ENCODE measurements at regions not wholly inside any gene's neighbourhood (a gene's known extent, or its start where the extent isn't known, plus 50 kb on each side); places are given as distances from the start of the nearest gene placed in this dataset.

- CTCF ChIA-PET = no interaction called here
- POLR2A ChIA-PET = no interaction called here
- H3K27me3 ChIP-seq (ENCODE audit: control insufficient read depth, insufficient read depth, low read length) = no peaks in the 10 kb centered on the region
- no peak for DNase-seq (ENCODE audit: low read depth)
- no peaks in the 10 kb centered on the region for H3K36me3 ChIP-seq (ENCODE audit: control insufficient read depth, insufficient read depth, low read length)
- TF ChIP-seq, protein P1, sequence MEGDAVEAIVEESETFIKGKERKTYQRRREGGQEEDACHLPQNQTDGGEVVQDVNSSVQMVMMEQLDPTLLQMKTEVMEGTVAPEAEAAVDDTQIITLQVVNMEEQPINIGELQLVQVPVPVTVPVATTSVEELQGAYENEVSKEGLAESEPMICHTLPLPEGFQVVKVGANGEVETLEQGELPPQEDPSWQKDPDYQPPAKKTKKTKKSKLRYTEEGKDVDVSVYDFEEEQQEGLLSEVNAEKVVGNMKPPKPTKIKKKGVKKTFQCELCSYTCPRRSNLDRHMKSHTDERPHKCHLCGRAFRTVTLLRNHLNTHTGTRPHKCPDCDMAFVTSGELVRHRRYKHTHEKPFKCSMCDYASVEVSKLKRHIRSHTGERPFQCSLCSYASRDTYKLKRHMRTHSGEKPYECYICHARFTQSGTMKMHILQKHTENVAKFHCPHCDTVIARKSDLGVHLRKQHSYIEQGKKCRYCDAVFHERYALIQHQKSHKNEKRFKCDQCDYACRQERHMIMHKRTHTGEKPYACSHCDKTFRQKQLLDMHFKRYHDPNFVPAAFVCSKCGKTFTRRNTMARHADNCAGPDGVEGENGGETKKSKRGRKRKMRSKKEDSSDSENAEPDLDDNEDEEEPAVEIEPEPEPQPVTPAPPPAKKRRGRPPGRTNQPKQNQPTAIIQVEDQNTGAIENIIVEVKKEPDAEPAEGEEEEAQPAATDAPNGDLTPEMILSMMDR (IDR thresholded peaks at IDR 0.05; ENCODE audit: insufficient read depth, low read depth, low read length) = no peak
- no peak overlapping the region for H3K4me3 ChIP-seq (ENCODE audit: low read depth, low read length)
Measured at GRCh38 chr6:67736161-67736560, 898.9 kb upstream of the ADGRB3 start.

- TF ChIP-seq, protein P1 (IDR thresholded peaks at IDR 0.05; ENCODE audit: insufficient read depth, low read depth, low read length) = no peak
- no peaks in the 10 kb centered on the region for H3K27me3 ChIP-seq (ENCODE audit: control insufficient read depth, insufficient read depth, low read length)
- H3K4me3 ChIP-seq (ENCODE audit: low read depth, low read length) = no peak overlapping the region
- H3K36me3 ChIP-seq (ENCODE audit: control insufficient read depth, insufficient read depth, low read length) = no peaks in the 10 kb centered on the region
- CTCF ChIA-PET = no interaction called here
- DNase-seq (ENCODE audit: low read depth) = no peak
- POLR2A ChIA-PET = no interaction called here
Measured at GRCh38 chr6:67735623-67736022, 899.5 kb upstream of the ADGRB3 start.

DNA sequence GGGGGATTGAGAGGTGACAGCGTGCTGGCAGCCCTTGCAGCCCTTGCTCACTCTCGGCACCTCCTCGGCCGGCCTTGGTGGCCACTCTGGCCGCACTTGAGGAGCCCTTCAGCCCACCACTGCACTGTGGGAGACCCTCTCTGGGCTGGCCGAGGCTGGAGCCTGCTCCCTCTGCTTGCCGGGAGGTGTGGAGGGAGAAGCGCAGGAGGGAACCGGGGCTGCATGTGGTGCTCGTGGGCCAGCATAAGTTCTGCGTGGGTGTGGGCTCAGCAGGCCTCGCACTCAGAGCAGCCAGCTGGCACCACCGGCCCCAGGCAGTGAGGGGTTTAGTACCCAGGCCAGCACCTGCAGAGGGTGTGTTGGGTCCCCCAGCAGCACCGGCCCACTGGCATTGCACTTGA lies 912.2 kb upstream of the ADGRB3 start:
- no peak for DNase-seq (ENCODE audit: low read depth)
- TF ChIP-seq, protein P1 (IDR thresholded peaks at IDR 0.05; ENCODE audit: insufficient read depth, low read depth, low read length) = no peak
- ChIA-PET CTCF (no interaction called here), POLR2A (no interaction called here)
- no peaks in the 10 kb centered on the region for H3K27me3 ChIP-seq (ENCODE audit: control insufficient read depth, insufficient read depth, low read length)
- no peaks in the 10 kb centered on the region for H3K36me3 ChIP-seq (ENCODE audit: control insufficient read depth, insufficient read depth, low read length)
- no peak overlapping the region for H3K4me3 ChIP-seq (ENCODE audit: low read depth, low read length)

- Histone ChIP-seq H3K36me3 (ENCODE audit: control insufficient read depth, insufficient read depth, low read length) (no peaks in the 10 kb centered on the region), H3K27me3 (ENCODE audit: control insufficient read depth, insufficient read depth, low read length) (no peaks in the 10 kb centered on the region), H3K4me3 (ENCODE audit: low read depth, low read length) (no peak overlapping the region)
- CTCF ChIA-PET = interaction anchor here (0.9 kb wide), 1 partner anchor 9 kb away, joined by 3 read pairs; no protein-coding TSS in a partner anchor
- TF ChIP-seq, protein P1 (IDR thresholded peaks at IDR 0.05; ENCODE audit: insufficient read depth, low read depth, low read length) = no peak
- DNase-seq (ENCODE audit: low read depth) = no peak
- POLR2A ChIA-PET = no interaction called here
Measured at GRCh38 chr6:67717281-67717680, 917.8 kb upstream of the ADGRB3 start.

- CTCF ChIA-PET = no interaction called here
- no peaks in the 10 kb centered on the region for H3K36me3 ChIP-seq (ENCODE audit: control insufficient read depth, insufficient read depth, low read length)
- no peaks in the 10 kb centered on the region for H3K27me3 ChIP-seq (ENCODE audit: control insufficient read depth, insufficient read depth, low read length)
- POLR2A ChIA-PET = no interaction called here
- DNase-seq (ENCODE audit: low read depth) = no peak
- no peak overlapping the region for H3K4me3 ChIP-seq (ENCODE audit: low read depth, low read length)
- TF ChIP-seq, protein P1 (IDR thresholded peaks at IDR 0.05; ENCODE audit: insufficient read depth, low read depth, low read length) = no peak
Measured at GRCh38 chr6:67706388-67706787, 928.7 kb upstream of the ADGRB3 start.
